SKM-1 treated with dmso at 0.1 percent for 144 hours (cell line): ENCODE measurements at regions not wholly inside any gene's neighbourhood (a gene's known extent, or its start where the extent isn't known, plus 50 kb on each side); places are given as distances from the start of the nearest gene placed in this dataset.

Source experiments
- DNase-seq: peaks from one replicate; lab custom pipeline; 2025; ENCODE audit not compliant: unreplicated experiment; lab: John Stamatoyannopoulos, UW

DNA sequence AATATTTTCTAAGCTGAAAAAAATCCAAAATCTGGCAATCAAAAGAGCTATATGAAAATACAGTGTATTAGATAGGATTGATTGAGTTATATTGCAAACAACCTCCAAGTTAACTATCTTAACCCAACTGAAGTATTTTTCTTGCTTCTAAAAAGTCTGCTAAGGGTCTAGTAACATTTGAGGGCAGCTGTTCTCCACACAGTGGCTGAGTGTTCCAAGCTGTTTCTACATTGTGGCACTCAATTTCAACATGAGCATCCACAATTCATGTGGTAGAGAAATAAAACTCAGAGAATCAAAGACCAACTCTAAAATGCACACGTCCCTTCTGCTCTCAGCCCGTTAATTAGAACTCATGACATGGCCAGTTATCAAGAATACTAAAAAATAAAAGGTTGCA is 340.0 kb downstream of the C12orf50 start:
- DNase-seq, result no peak

DNA sequence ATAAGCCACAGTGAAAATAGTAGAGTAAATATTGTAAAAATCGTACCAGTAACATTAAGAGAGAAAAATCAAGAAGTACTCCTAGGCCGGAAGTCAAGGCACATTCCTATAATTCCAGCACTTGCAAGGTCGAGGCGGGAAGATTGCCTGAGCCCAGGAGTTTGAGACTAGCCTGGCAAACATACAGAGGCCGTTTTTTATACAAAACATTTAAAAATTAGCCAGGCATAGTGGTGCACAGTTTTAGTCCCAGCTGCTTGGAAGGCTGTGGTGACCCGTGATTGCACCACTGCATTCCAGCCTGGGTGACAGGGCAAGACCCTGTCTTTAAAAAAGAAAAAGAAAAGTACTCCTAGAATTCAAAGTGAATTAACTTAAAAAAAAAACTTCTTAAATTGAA is 341.8 kb downstream of the C12orf50 start:
- no peak for DNase-seq

GRCh38 chr12:87685696-87686095 is 343.5 kb downstream of the C12orf50 start:
- DNase-seq, result no peak

- no peak for DNase-seq
Observed at GRCh38 chr12:87679251-87679650, 349.9 kb downstream of the C12orf50 start.

- no peak for DNase-seq
Observed at GRCh38 chr12:87678453-87678852, 350.7 kb downstream of the C12orf50 start.

- DNase-seq, result no peak
Observed at GRCh38 chr12:87676731-87677130, 352.5 kb downstream of the C12orf50 start.

DNA sequence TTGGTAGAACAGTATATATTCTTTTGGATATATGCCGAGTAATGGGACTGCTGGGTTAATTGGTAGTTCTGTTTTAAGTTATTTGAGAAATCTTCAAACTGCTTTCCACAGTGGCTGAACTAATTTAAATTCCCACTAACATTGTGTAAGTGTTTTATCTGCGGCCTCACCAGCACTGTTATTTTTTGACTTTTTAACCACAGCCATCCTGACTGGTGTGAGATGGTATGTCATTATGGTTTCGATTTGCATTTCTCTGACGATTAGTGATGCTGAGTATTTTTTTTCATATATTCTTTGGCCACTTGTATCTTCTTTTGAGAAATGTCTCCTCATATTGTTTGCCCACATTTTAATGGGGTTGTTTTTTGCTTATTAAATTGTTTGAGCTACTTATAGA is 357.4 kb downstream of the C12orf50 start:
- no peak for DNase-seq

- DNase-seq, result no peak
Observed at GRCh38 chr12:87670448-87670847, 358.8 kb downstream of the C12orf50 start.

DNA sequence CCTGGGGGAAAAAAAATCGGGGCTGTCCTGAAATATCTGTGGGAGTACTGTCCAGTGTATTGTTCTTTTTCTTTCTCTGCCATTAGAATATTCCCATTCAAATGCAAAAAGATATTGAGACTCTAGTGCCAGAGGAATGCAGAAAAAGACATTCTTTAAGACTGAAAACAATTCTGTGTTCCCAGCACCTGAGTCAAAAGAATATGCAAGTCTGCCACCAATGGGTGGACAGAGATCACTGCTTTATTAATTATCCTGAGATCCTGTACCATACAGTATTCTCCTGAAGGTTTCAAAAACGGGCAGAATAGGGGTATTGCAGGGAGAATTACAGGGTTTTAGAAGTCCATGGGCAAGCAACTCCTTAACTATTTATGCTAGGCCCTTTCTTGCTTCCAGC is 361.8 kb downstream of the C12orf50 start:
- no peak for DNase-seq

DNA sequence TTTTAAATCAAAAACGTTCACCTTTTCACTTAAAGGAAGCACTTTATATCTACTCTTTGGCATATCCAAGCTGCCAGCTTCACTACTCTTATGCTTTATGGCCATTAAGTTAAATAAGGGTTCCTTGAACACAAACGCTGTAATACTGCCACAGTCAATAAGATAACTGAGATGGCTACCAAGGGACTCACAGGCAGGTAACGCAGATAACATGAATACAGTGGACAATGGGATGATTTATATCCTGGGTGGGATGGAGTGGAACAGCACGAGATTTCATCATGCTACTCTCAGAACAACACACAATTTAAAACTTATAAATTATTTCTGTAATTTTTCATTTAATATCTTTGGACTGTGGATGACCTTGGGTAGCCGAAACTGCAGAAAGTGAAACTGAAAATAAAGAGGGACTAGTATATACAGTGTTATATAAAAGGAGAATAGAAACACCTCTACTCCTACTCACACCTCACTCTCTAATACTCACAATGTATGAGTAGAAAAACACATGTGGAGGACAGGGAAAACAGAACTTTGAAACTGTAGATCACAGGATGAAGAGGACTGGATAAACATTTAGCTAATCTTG is 367.3 kb downstream of the C12orf50 start:
- DNase-seq, result no peak

GRCh38 chr12:87660987-87661774 is 368.0 kb downstream of the C12orf50 start:
- DNase-seq, result no peak

- DNase-seq, result no peak
Observed at GRCh38 chr12:87660291-87660690, 368.9 kb downstream of the C12orf50 start.

- no peak for DNase-seq
Observed at GRCh38 chr12:87656311-87656710, 372.9 kb downstream of the C12orf50 start.

- DNase-seq, result no peak
Observed at GRCh38 chr12:87651670-87652425, 377.4 kb downstream of the C12orf50 start.

- DNase-seq, result no peak
Observed at GRCh38 chr12:87642245-87642644, 387.0 kb downstream of the C12orf50 start.

GRCh38 chr12:87618199-87618598 is 411.0 kb downstream of the C12orf50 start:
- DNase-seq, result no peak

GRCh38 chr12:87612996-87613395 is 416.2 kb downstream of the C12orf50 start:
- DNase-seq, result no peak

- DNase-seq, result no peak
Observed at GRCh38 chr12:87608321-87608720, 420.9 kb downstream of the C12orf50 start.

DNA sequence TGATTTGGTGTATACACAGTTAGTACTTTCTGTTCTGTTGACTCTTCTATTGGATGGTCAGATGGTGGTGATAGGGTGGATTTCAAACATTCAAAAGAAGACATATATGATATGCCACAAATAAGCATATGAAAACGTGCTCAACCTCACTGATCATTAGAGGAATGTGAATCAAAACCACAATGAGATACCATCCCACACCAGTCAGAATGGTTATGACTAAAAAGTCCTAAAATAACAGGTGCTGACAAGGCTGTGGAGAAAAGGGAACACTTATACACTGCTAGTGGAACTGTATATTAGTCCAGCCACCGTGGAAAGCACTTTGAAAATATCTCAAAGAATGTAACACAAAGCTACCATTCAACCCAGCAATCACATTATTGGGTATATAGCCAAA is 425.5 kb downstream of the C12orf50 start:
- DNase-seq, result no peak

GRCh38 chr12:87599459-87599858 is 429.7 kb downstream of the C12orf50 start:
- DNase-seq, result no peak

GRCh38 chr12:87597114-87597513 is 432.1 kb downstream of the C12orf50 start:
- DNase-seq, result no peak

DNA sequence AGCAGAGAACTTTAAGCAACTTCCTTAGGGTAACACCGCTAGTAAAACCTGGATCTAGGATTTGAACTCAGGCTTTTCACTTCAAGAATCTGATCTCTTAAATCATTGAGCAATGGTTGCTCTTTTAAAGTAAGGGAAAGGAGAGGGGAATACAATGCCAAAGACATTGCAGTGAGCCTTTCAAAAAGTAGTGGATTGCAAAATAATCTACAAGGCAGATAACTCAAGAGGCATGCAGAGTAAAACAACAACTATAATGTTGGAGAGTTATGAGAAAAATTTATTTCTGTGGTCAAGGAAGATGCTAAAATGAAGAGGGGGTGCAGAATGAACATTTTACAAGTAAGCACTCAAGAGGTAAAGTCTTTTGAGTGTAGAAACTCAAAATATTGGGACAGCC is 432.6 kb downstream of the C12orf50 start:
- no peak for DNase-seq
